ENCODE measurements at regions not wholly inside any gene's neighbourhood (a gene's known extent, or its start where the extent isn't known, plus 50 kb on each side); places are given as distances from the start of the nearest gene placed in this dataset.

DNA sequence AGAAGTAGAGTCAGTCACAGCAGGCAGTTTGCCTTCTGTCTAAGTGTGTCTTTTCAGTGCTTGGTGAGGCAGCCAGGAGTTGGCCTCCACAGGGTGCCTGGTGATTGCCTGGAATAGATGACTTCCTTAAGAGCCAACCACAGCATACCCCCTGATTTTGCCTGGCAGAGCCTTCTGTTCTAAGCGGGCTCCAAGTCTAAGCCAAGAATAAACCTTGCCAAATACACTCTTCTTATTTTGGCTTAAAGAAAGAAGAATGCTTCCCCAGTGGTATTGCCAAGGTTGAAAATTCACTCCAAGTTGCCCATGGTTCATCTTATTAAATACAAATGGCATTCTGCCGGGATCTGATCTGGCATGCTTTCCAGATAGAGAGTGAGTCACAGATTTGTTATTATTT lies 1424.8 kb upstream of the EYS start:
- TF ChIP-seq, protein P1, sequence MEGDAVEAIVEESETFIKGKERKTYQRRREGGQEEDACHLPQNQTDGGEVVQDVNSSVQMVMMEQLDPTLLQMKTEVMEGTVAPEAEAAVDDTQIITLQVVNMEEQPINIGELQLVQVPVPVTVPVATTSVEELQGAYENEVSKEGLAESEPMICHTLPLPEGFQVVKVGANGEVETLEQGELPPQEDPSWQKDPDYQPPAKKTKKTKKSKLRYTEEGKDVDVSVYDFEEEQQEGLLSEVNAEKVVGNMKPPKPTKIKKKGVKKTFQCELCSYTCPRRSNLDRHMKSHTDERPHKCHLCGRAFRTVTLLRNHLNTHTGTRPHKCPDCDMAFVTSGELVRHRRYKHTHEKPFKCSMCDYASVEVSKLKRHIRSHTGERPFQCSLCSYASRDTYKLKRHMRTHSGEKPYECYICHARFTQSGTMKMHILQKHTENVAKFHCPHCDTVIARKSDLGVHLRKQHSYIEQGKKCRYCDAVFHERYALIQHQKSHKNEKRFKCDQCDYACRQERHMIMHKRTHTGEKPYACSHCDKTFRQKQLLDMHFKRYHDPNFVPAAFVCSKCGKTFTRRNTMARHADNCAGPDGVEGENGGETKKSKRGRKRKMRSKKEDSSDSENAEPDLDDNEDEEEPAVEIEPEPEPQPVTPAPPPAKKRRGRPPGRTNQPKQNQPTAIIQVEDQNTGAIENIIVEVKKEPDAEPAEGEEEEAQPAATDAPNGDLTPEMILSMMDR (conservative IDR thresholded peaks at IDR 0.05; ENCODE audit: low read depth, low read length), result no peak
- TF ChIP-seq EZH2phosphoT487 (IDR thresholded peaks at IDR 0.05; ENCODE audit: borderline replicate concordance, low read length), result no peak
